ENCODE measurements at regions not wholly inside any gene's neighbourhood (a gene's known extent, or its start where the extent isn't known, plus 50 kb on each side); places are given as distances from the start of the nearest gene placed in this dataset.

DNA sequence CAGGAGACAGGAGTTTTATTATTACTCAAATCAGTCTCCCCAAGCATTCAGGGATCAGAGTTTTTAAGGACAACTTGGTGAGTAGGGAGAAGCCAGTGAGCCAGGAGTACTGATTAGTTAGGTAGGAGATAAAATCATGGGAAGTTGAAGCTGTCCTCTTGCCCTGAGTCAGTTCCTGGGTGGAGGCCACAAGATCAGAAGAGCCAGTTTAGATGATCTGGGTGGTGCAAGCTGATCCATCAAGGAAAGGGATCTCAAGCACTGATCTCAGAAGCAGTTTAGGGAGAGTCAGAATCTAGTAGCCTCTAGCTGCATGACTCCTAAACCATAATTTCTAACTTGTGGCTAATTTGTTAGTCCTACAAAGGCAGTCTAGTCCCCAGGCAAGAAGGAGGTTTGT is 706.5 kb upstream of the MAP3K7 start:
- no peak for DNase-seq (ENCODE audit: low read depth)
- TF ChIP-seq, protein P1, sequence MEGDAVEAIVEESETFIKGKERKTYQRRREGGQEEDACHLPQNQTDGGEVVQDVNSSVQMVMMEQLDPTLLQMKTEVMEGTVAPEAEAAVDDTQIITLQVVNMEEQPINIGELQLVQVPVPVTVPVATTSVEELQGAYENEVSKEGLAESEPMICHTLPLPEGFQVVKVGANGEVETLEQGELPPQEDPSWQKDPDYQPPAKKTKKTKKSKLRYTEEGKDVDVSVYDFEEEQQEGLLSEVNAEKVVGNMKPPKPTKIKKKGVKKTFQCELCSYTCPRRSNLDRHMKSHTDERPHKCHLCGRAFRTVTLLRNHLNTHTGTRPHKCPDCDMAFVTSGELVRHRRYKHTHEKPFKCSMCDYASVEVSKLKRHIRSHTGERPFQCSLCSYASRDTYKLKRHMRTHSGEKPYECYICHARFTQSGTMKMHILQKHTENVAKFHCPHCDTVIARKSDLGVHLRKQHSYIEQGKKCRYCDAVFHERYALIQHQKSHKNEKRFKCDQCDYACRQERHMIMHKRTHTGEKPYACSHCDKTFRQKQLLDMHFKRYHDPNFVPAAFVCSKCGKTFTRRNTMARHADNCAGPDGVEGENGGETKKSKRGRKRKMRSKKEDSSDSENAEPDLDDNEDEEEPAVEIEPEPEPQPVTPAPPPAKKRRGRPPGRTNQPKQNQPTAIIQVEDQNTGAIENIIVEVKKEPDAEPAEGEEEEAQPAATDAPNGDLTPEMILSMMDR (IDR thresholded peaks at IDR 0.05; ENCODE audit: low read depth, low read length, missing control alignments): no peak

DNA sequence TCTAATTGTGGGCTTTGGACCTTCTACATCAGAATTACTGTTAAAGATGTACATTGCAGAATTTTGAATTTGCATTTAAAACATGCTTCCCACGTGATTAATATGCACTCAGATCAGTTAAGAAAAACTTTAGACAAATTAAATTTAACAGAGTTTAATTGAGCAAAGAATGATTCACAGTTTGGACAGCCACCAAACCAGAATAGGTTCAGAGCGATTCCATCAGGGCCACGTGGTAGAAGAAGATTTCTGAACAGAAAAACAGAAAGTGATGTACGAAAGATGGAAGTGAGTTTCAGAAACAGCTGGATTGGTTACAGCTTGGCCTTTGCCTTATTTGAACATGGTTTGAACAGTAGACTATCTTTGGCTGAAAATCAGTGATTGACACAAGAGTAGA is 704.2 kb upstream of the MAP3K7 start:
- H3K4me3 ChIP-seq (ENCODE audit: low read depth, low read length): no peak overlapping the region
- no peak for DNase-seq (ENCODE audit: low read depth)
- TF ChIP-seq, protein P1 (IDR thresholded peaks at IDR 0.05; ENCODE audit: low read depth, low read length, missing control alignments): no peak

More for the DNA sequence above, 706.5 kb upstream of the MAP3K7 start:
- no peak overlapping the region for H3K4me3 ChIP-seq (ENCODE audit: low read depth, low read length)

DNA sequence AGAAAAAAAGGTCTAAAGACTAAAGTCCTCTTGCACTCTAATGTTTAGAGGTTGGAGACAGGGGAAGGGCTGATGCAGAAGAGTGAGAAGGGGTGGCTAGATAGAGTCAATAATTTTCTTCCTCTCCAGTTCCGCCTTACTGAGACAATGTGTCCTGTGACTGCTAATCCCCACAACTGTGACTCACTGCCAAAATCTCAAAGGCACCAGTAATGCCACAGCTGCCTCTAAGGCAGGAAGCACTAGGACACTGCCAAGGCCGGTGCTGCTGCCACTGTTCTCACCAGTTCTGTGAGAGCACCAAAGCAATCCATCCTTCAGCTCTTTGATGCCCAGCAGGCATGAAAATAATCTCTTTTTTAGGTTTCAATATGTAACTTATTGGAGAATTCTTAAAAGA is 701.9 kb upstream of the MAP3K7 start:
- no peak for DNase-seq (ENCODE audit: low read depth)
- H3K4me3 ChIP-seq (ENCODE audit: low read depth, low read length): no peak overlapping the region
- TF ChIP-seq, protein P1 (IDR thresholded peaks at IDR 0.05; ENCODE audit: low read depth, low read length, missing control alignments): no peak

DNA sequence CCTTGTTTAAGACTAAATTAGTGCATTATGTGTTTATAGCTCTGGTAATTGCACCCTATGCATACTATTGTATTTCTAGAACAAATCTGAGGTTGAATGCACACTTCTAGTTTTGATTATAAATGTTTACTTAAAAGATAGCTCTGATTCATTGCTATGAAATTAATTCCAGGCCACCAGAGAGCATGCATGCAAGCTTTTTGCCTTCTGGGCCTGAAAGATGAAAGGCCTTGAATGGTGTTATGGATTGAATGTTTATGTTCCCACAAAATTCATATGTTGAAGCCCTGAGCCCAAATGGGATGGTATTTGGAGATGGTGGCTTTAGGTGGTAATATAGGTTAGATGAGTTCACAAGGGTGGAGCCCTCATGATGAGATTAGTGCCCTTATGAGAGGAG is 695.0 kb upstream of the MAP3K7 start:
- TF ChIP-seq, protein P1 (IDR thresholded peaks at IDR 0.05; ENCODE audit: low read depth, low read length, missing control alignments): no peak

DNA sequence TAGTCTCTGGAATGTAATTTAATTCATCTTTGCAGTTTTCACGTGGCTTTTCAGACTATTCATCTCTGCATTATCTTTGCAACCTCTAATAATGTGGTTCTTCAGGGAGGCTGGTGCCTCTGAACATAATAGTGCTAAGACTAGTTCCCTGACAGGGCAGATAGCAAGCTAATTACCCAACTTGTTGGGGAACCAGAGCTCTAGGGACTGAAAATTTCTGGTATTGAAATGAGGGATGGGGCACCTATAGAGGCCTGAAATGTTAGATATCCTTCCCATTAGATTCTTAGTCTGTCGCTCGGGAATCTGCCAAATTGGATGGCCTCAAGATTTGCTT is 693.6 kb upstream of the MAP3K7 start:
- H3K4me3 ChIP-seq (ENCODE audit: low read depth, low read length): no peak overlapping the region
- TF ChIP-seq, protein P1 (IDR thresholded peaks at IDR 0.05; ENCODE audit: low read depth, low read length, missing control alignments): no peak
- DNase-seq (ENCODE audit: low read depth): no peak

More for the DNA sequence above, 695.0 kb upstream of the MAP3K7 start:
- no peak for DNase-seq (ENCODE audit: low read depth)
- no peak overlapping the region for H3K4me3 ChIP-seq (ENCODE audit: low read depth, low read length)

DNA sequence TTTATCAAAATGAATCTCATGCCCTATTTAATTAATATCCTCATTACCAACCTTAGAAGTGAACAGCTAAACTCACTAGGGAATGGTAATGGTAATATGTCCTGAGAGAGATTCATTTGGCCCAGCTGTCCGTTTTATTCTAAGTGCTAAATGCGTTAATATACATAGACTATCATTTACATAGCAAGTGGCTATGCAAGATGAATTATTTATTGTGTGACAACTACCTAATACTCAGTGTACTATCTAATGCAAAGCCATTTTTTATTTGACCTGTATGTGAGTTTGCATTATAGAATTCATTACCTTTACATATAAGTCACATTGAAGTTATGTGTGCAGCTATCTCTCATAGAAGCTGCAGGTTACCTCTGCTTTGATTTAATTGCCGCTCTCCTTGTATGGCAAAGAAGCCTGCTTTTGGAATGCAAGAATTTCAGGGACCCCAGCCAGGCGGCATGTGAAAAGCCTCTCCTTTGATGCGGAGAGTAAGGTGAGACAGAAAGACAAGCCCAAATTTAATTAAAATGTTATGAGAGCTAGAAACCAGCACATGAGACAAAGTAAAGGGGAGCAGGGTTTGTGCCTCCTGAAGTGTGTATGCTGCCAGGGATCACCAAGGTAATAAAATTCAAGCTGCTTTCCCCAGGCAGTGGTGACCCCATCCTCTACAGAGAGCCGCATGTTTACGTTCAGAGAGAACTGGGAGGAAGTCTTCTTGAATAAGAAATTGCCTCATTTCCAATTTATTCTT is 693.0 kb upstream of the MAP3K7 start:
- TF ChIP-seq, protein P1 (IDR thresholded peaks at IDR 0.05; ENCODE audit: low read depth, low read length, missing control alignments): no peak

DNA sequence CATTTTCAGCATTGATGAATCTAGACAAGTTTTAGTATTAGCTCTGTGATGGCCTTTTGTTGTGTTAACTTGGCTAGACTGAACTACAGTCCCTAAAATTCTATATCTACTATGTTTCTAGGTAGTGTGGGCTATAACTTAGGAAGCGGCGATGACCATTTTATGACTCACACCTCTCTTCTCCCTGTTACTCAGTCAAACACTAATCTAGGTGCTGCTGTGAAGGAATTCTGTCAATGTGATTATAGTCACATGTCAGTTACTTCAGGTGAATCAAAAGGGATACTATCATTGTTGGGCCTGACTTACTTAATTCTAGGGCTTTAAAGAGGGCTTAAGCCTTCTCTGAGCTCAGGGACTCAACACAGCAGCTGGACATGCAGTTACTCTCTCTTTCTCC is 691.5 kb upstream of the MAP3K7 start:
- DNase-seq (ENCODE audit: low read depth): no peak
- TF ChIP-seq, protein P1 (IDR thresholded peaks at IDR 0.05; ENCODE audit: low read depth, low read length, missing control alignments): no peak
- no peak overlapping the region for H3K4me3 ChIP-seq (ENCODE audit: low read depth, low read length)

More for the DNA sequence above, 693.0 kb upstream of the MAP3K7 start:
- no peak overlapping the region for H3K4me3 ChIP-seq (ENCODE audit: low read depth, low read length)
- no peak for DNase-seq (ENCODE audit: low read depth)
